Spleen (tissue), 11 donors: ENCODE measurements at regions not wholly inside any gene's neighbourhood (a gene's known extent, or its start where the extent isn't known, plus 50 kb on each side); places are given as distances from the start of the nearest gene placed in this dataset.

Source experiments
- DNase-seq: peaks from one replicate; pipeline ENCODE4 v3.0.0-alpha.2; 2020
- H3K27ac ChIP-seq, 8 donors: fragments of 200-600 bp; sonication (generic) in 7 of 8; 1 replicate in 4 of 8; 2 replicates in 4 of 8; pipeline versions ENCODE4 v1.5.0 to v1.8.0; 2016 to 2021; ENCODE audit warnings: inconsistent platforms in 4 of 8, mild to moderate bottlenecking in 4 of 8, moderate library complexity in 1 of 8
- H3K27me3 ChIP-seq, 7 donors: fragments of 200-600 bp; sonication (generic) in 6 of 7; replicated peaks in 1 of 7; 1 replicate in 4 of 7; 2 replicates in 3 of 7; pipeline versions ENCODE4 v1.5.0 to v1.8.0; 2016 to 2021; ENCODE audit warnings: inconsistent platforms in 3 of 7, mild to moderate bottlenecking in 1 of 7
- H3K36me3 ChIP-seq, 6 donors: fragments of 200-600 bp; sonication (generic) in 5 of 6; 1 replicate in 4 of 6; 2 replicates in 2 of 6; pipeline versions ENCODE4 v1.5.0 to v1.8.0; 2016 to 2021; ENCODE audit warnings: inconsistent platforms in 2 of 6
- H3K4me1 ChIP-seq, 6 donors: fragments of 200-600 bp; sonication (generic) in 5 of 6; 1 replicate in 3 of 6; 2 replicates in 3 of 6; pipeline versions ENCODE4 v1.5.0 to v1.8.0; 2016 to 2021; ENCODE audit warnings: inconsistent platforms in 3 of 6
- H3K4me3 ChIP-seq, 8 donors: fragments of 200-600 bp; sonication (generic) in 7 of 8; 1 replicate in 4 of 8; 2 replicates in 4 of 8; pipeline versions ENCODE4 v1.5.0 to v1.8.0; 2016 to 2021; ENCODE audit warnings: inconsistent platforms in 4 of 8, mild to moderate bottlenecking in 4 of 8, moderate library complexity in 2 of 8
- H3K9me3 ChIP-seq, 8 donors: fragments of 200-600 bp; sonication (generic) in 7 of 8; 1 replicate in 4 of 8; 2 replicates in 4 of 8; pipeline versions ENCODE4 v1.5.0 to v1.8.0; 2016 to 2021; ENCODE audit warnings: inconsistent platforms in 4 of 8
- CTCF ChIP-seq, 11 experiments: fragments of 200-600 bp in 7 of 11; fragments of 450-650 bp in 4 of 11; sonication (generic) in 4 of 11; IDR thresholded peaks in 8 of 11; conservative IDR thresholded peaks in 3 of 11; 1 replicate in 7 of 11; 2 replicates in 4 of 11; pipeline versions ENCODE4 v1.4.0 to v1.8.0; 2016 to 2021; ENCODE audit warnings: antibody characterized with exemption in 11 of 11, inconsistent platforms in 4 of 11, mild to moderate bottlenecking in 1 of 11
- POLR2A ChIP-seq, 3 donors: fragments of 450-650 bp; IDR thresholded peaks; one replicate each; pipeline ENCODE4 v1.5.1; 2017; ENCODE audit warnings: antibody characterized with exemption in 3 of 3, mild to moderate bottlenecking in 1 of 3
- POLR2AphosphoS5 ChIP-seq, 3 donors: sonication (generic); formaldehyde crosslinking; IDR thresholded peaks; one replicate each; pipeline ENCODE4 v1.5.1; 2017; ENCODE audit warnings: antibody characterized with exemption in 3 of 3
- WGBS, 5 donors: extraction: QIAGEN DNeasy Blood & Tissue Kit in 3 of 5; methylation state at CpG; one replicate each; pipeline versions ENCODE4 v1.1.5 to v1.1.7; 2013 to 2018; 5-methylcytosine and 5-hydroxymethylcytosine counted together
- intact Hi-C: fragments of 100-400 bp; cut with DNase I; formaldehyde crosslinking; loops from one replicate; pipeline ENCODE4 v1.15.0; 2023; ENCODE audit warnings: low total_unique reads
- donor health status: healthy with polysubstance abuse.
- donor health status: DM: no; HTN: no; CAD: no; lungs with moderate emphysema.
- donor health status: DM: no; HTN: no; CAD: no.
- donor health status: Bipolar disorder and iron deficiency.
- donor health status: healthy.
- donor health status: DM: no; HTN: no; CAD: no.
- donor health status: DM: yes; HTN: yes; CAD: no.

GRCh38 chr2:188130317-188130716 is 161.4 kb upstream of the GULP1 start:
- DNase-seq: no peak
- TF ChIP-seq POLR2AphosphoS5 (IDR thresholded peaks at IDR 0.05) (no peak), CTCF (IDR thresholded peaks at IDR 0.05 in 8 of 11, conservative IDR thresholded peaks at IDR 0.05 in 3 of 11) (no peak), POLR2A (IDR thresholded peaks at IDR 0.05) (no peak)
- intact Hi-C loops: no loop called here
- H3K27me3 ChIP-seq: no peaks in the 10 kb centered on the region
- H3K36me3 ChIP-seq: no peaks in the 10 kb centered on the region
- no peak overlapping the region for H3K4me3 ChIP-seq
- H3K27ac ChIP-seq: no peak overlapping the region
- no peaks in the 10 kb centered on the region for H3K4me1 ChIP-seq
- no peaks in the 10 kb centered on the region for H3K9me3 ChIP-seq

DNA sequence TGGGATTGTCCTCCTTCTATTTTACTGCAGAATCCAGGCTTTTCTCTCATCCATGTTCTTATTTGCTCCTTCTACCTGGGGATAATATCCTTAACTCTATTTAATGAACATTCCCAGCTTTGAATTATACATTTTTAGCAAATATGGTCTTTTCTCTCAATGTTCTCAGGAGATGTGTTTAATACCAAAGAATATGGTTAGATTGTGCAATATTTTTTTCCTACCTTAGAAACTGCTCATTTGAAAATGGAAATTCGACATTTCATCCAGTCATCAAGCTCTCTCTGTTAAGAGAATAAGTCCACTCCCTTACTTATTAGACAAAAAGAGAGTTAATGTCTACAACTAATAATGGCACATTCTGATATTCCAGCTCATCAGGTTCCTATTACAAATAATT is 160.4 kb upstream of the GULP1 start:
- no peaks in the 10 kb centered on the region for H3K9me3 ChIP-seq
- intact Hi-C loops: no loop called here
- no peak overlapping the region for H3K27ac ChIP-seq
- no peaks in the 10 kb centered on the region for H3K27me3 ChIP-seq
- no peaks in the 10 kb centered on the region for H3K4me1 ChIP-seq
- DNase-seq: no peak
- no peak for TF ChIP-seq POLR2A (IDR thresholded peaks at IDR 0.05)
- no peak for TF ChIP-seq CTCF (IDR thresholded peaks at IDR 0.05 in 8 of 11, conservative IDR thresholded peaks at IDR 0.05 in 3 of 11)
- TF ChIP-seq POLR2AphosphoS5 (IDR thresholded peaks at IDR 0.05): no peak
- no peaks in the 10 kb centered on the region for H3K36me3 ChIP-seq
- 61 to 83% (median 69%) methylated on average over 1 of the region's 1 CpG for WGBS, 5 donors
- H3K4me3 ChIP-seq: no peak overlapping the region

GRCh38 chr2:188132385-188132784 is 159.3 kb upstream of the GULP1 start:
- 66 to 84% (median 74%) methylated on average over 5 of the region's 5 CpGs for WGBS, 5 donors
- no peak overlapping the region for H3K27ac ChIP-seq
- H3K9me3 ChIP-seq: peaks cover 0 to 4% (median 0%) of the 10 kb centered on the region in 8 donors
- H3K4me3 ChIP-seq: no peak overlapping the region
- H3K27me3 ChIP-seq: no peaks in the 10 kb centered on the region
- H3K4me1 ChIP-seq: no peaks in the 10 kb centered on the region
- H3K36me3 ChIP-seq: no peaks in the 10 kb centered on the region
- no peak for TF ChIP-seq POLR2AphosphoS5 (IDR thresholded peaks at IDR 0.05)
- no peak for TF ChIP-seq POLR2A (IDR thresholded peaks at IDR 0.05)
- no peak for TF ChIP-seq CTCF (IDR thresholded peaks at IDR 0.05 in 8 of 11, conservative IDR thresholded peaks at IDR 0.05 in 3 of 11)
- DNase-seq: no peak
- intact Hi-C loops: no loop called here

- WGBS, 5 donors: 28 to 48% (median 35%) methylated on average over 1 of the region's 1 CpG
- H3K4me3 ChIP-seq: no peak overlapping the region
- H3K27ac ChIP-seq: no peak overlapping the region
- no peaks in the 10 kb centered on the region for H3K36me3 ChIP-seq
- no peaks in the 10 kb centered on the region for H3K4me1 ChIP-seq
- no peak for DNase-seq
- H3K27me3 ChIP-seq: no peaks in the 10 kb centered on the region
- H3K9me3 ChIP-seq: peaks cover 0 to 4% (median 0%) of the 10 kb centered on the region in 8 donors
- TF ChIP-seq CTCF (IDR thresholded peaks at IDR 0.05 in 8 of 11, conservative IDR thresholded peaks at IDR 0.05 in 3 of 11) (no peak), POLR2A (IDR thresholded peaks at IDR 0.05) (no peak), POLR2AphosphoS5 (IDR thresholded peaks at IDR 0.05) (no peak)
- intact Hi-C loops: no loop called here
These were observed 157.4 kb upstream of the GULP1 start for GRCh38 chr2:188134241-188134640.
